ENCODE measurements at regions not wholly inside any gene's neighbourhood (a gene's known extent, or its start where the extent isn't known, plus 50 kb on each side); places are given as distances from the start of the nearest gene placed in this dataset.
"Not testable (repeated sequence)": the region's sequence is repeated elsewhere in the genome, so short reads cannot be mapped to it uniquely, and the experiment has no call there.

DNA sequence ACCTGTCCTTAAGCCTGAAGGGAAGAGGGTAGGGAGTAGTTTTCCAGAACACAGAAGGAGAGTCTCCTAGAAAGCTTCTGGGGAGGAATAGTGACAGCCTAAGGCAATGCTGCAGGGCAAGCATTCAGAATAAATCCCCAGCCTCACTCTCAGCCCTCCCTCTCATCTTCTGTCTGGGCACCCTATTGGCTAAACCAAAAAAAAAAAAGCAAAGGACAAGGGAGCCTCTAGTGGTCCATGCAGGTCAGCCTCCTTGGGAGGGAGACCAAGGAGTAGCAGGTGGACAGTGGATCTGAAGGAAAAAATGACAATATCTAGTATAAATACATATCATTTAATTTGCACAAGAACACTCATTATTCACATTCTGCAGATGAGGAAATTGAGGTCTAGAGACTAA, 168.3 kb downstream of the HINT1 start:
- CTCF ChIA-PET; H3K36me3 ChIP-seq (ENCODE audit: control insufficient read depth in 2 of 2, insufficient read depth in 1 of 2, low read length in 2 of 2); H3K27ac ChIP-seq (ENCODE audit: extremely low read depth, low read depth, low read length); H3K4me3 ChIP-seq (ENCODE audit: low read depth, low read length); POLR2A ChIA-PET; H3K9me3 ChIP-seq (ENCODE audit: control insufficient read depth, insufficient read depth, low read depth, low read length); H3K4me1 ChIP-seq (ENCODE audit: control insufficient read depth, insufficient read depth, low read length): not testable (repeated sequence)

GRCh38 chr5:130995851-130996250, 169.2 kb downstream of the HINT1 start:
- no peaks in the 10 kb centered on the region for H3K4me1 ChIP-seq (ENCODE audit: control insufficient read depth, insufficient read depth, low read length)
- H3K4me3 ChIP-seq (ENCODE audit: low read depth, low read length) = no peak overlapping the region
- TF ChIP-seq ZNF776 (tag by site-specific recombination; IDR thresholded peaks at IDR 0.05; ENCODE audit: borderline replicate concordance) (no peak), ZNF423 (tag by site-specific recombination; IDR thresholded peaks at IDR 0.05) (no peak), AEBP2 (tag by site-specific recombination; IDR thresholded peaks at IDR 0.05; ENCODE audit: borderline replicate concordance) (no peak), KLF9 (tag by site-specific recombination; IDR thresholded peaks at IDR 0.05; ENCODE audit: low read depth) (no peak)
- TF ChIP-seq, protein P1, sequence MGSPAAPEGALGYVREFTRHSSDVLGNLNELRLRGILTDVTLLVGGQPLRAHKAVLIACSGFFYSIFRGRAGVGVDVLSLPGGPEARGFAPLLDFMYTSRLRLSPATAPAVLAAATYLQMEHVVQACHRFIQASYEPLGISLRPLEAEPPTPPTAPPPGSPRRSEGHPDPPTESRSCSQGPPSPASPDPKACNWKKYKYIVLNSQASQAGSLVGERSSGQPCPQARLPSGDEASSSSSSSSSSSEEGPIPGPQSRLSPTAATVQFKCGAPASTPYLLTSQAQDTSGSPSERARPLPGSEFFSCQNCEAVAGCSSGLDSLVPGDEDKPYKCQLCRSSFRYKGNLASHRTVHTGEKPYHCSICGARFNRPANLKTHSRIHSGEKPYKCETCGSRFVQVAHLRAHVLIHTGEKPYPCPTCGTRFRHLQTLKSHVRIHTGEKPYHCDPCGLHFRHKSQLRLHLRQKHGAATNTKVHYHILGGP (tag by site-specific recombination; IDR thresholded peaks at IDR 0.05) = no peak
- TF ChIP-seq, protein P2, sequence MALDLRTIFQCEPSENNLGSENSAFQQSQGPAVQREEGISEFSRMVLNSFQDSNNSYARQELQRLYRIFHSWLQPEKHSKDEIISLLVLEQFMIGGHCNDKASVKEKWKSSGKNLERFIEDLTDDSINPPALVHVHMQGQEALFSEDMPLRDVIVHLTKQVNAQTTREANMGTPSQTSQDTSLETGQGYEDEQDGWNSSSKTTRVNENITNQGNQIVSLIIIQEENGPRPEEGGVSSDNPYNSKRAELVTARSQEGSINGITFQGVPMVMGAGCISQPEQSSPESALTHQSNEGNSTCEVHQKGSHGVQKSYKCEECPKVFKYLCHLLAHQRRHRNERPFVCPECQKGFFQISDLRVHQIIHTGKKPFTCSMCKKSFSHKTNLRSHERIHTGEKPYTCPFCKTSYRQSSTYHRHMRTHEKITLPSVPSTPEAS (tag by site-specific recombination; IDR thresholded peaks at IDR 0.05) = no peak
- TF ChIP-seq, protein P3, sequence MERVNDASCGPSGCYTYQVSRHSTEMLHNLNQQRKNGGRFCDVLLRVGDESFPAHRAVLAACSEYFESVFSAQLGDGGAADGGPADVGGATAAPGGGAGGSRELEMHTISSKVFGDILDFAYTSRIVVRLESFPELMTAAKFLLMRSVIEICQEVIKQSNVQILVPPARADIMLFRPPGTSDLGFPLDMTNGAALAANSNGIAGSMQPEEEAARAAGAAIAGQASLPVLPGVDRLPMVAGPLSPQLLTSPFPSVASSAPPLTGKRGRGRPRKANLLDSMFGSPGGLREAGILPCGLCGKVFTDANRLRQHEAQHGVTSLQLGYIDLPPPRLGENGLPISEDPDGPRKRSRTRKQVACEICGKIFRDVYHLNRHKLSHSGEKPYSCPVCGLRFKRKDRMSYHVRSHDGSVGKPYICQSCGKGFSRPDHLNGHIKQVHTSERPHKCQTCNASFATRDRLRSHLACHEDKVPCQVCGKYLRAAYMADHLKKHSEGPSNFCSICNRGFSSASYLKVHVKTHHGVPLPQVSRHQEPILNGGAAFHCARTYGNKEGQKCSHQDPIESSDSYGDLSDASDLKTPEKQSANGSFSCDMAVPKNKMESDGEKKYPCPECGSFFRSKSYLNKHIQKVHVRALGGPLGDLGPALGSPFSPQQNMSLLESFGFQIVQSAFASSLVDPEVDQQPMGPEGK (tag by site-specific recombination; IDR thresholded peaks at IDR 0.05) = no peak
- TF ChIP-seq, protein P4, sequence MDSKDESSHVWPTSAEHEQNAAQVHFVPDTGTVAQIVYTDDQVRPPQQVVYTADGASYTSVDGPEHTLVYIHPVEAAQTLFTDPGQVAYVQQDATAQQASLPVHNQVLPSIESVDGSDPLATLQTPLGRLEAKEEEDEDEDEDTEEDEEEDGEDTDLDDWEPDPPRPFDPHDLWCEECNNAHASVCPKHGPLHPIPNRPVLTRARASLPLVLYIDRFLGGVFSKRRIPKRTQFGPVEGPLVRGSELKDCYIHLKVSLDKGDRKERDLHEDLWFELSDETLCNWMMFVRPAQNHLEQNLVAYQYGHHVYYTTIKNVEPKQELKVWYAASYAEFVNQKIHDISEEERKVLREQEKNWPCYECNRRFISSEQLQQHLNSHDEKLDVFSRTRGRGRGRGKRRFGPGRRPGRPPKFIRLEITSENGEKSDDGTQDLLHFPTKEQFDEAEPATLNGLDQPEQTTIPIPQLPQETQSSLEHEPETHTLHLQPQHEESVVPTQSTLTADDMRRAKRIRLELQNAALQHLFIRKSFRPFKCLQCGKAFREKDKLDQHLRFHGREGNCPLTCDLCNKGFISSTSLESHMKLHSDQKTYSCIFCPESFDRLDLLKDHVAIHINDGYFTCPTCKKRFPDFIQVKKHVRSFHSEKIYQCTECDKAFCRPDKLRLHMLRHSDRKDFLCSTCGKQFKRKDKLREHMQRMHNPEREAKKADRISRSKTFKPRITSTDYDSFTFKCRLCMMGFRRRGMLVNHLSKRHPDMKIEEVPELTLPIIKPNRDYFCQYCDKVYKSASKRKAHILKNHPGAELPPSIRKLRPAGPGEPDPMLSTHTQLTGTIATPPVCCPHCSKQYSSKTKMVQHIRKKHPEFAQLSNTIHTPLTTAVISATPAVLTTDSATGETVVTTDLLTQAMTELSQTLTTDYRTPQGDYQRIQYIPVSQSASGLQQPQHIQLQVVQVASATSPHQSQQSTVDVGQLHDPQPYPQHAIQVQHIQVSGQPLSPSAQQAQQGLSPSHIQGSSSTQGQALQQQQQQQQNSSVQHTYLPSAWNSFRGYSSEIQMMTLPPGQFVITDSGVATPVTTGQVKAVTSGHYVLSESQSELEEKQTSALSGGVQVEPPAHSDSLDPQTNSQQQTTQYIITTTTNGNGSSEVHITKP (tag by site-specific recombination; IDR thresholded peaks at IDR 0.05) = no peak
- no peaks in the 10 kb centered on the region for H3K36me3 ChIP-seq (ENCODE audit: control insufficient read depth in 2 of 2, insufficient read depth in 1 of 2, low read length in 2 of 2)
- ChIA-PET CTCF (interaction anchor here (0.7 kb wide), 1 partner anchor 837 kb away, joined by 3 read pairs; no protein-coding TSS in a partner anchor), POLR2A (no interaction called here)
- H3K27ac ChIP-seq (ENCODE audit: extremely low read depth, low read depth, low read length) = no peak overlapping the region
- H3K9me3 ChIP-seq (ENCODE audit: control insufficient read depth, insufficient read depth, low read depth, low read length) = no peaks in the 10 kb centered on the region

GRCh38 chr5:130995254-130995515, 169.9 kb downstream of the HINT1 start:
- H3K27ac ChIP-seq (ENCODE audit: extremely low read depth, low read depth, low read length) = no peak overlapping the region
- no peak for TF ChIP-seq KLF1 (tag by site-specific recombination; IDR thresholded peaks at IDR 0.05)
- TF ChIP-seq ZNF341 (tag by site-specific recombination; IDR thresholded peaks at IDR 0.05; ENCODE audit: low read depth) = no peak
- no peak for TF ChIP-seq ZNF521 (tag by site-specific recombination; IDR thresholded peaks at IDR 0.05)
- no peak for TF ChIP-seq ZBTB8A (tag by site-specific recombination; IDR thresholded peaks at IDR 0.05)
- TF ChIP-seq ZNF660 (tag by site-specific recombination; IDR thresholded peaks at IDR 0.05) = no peak
- TF ChIP-seq ZBTB26 (tag by site-specific recombination; optimal IDR thresholded peaks at IDR 0.05) = no peak
- no peak for TF ChIP-seq SCRT2 (tag by site-specific recombination; IDR thresholded peaks at IDR 0.05)
- no peak for TF ChIP-seq ZNF114 (tag by site-specific recombination; IDR thresholded peaks at IDR 0.05)
- TF ChIP-seq IKZF3 (tag by site-specific recombination; IDR thresholded peaks at IDR 0.05) = no peak
- no peak for TF ChIP-seq ZSCAN16 (tag by site-specific recombination; IDR thresholded peaks at IDR 0.05)
- no peak for TF ChIP-seq ZNF175 (tag by site-specific recombination; IDR thresholded peaks at IDR 0.05)
- no peak for TF ChIP-seq ZSCAN5A (tag by site-specific recombination; IDR thresholded peaks at IDR 0.05)

More at GRCh38 chr5:130995254-130995515, 169.9 kb downstream of the HINT1 start:
- ChIA-PET POLR2A (no interaction called here), CTCF (interaction anchor here (0.7 kb wide), 1 partner anchor 683 kb away, joined by 3 read pairs; no protein-coding TSS in a partner anchor)
- Histone ChIP-seq H3K4me3 (ENCODE audit: low read depth, low read length) (no peak overlapping the region), H3K36me3 (ENCODE audit: control insufficient read depth in 2 of 2, insufficient read depth in 1 of 2, low read length in 2 of 2) (no peaks in the 10 kb centered on the region), H3K4me1 (ENCODE audit: control insufficient read depth, insufficient read depth, low read length) (no peaks in the 10 kb centered on the region), H3K9me3 (ENCODE audit: control insufficient read depth, insufficient read depth, low read depth, low read length) (no peaks in the 10 kb centered on the region)
